ENCODE measurements at regions not wholly inside any gene's neighbourhood (a gene's known extent, or its start where the extent isn't known, plus 50 kb on each side); places are given as distances from the start of the nearest gene placed in this dataset.

DNA sequence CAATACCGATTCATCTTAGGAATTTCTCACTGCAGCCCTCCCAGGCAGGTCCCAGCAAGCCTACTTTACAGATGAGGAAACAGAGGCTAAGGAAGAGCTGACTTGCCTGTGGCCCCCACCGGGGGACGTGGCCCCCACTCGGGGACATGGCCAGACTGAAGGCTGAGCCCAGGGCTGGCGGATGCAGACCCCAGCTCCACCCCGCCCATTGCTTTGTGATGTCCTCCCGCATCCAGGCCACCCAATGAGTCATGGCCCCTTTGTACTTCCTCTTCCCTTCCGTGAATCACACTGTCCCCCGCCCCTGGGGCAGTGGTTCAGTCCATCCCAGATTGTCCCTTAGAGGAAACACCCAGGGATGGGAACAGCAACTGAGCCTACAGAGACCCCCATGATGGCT, 116.0 kb upstream of the ANO1 start:
- Histone ChIP-seq H3K27ac (ENCODE audit: extremely low read length, insufficient read depth, low read length) (no peak overlapping the region), H3K4me1 (ENCODE audit: insufficient read depth, low read length) (no peaks in the 10 kb centered on the region), H3K4me3 (replicated peaks in 1 of 3; ENCODE audit: insufficient read depth in 1 of 3, low read depth in 2 of 3, low read length in 3 of 3) (no peak overlapping the region), H3K9me3 (ENCODE audit: low read length) (no peaks in the 10 kb centered on the region), H3K36me3 (replicated peaks in 1 of 2; ENCODE audit: control insufficient read depth in 1 of 2, insufficient read depth in 2 of 2, low read length in 2 of 2) (no peaks in the 10 kb centered on the region), H4K20me1 (ENCODE audit: insufficient read depth, low read length) (no peaks in the 10 kb centered on the region), H3K4me2 (ENCODE audit: low read depth, low read length) (no peak overlapping the region), H3K9ac (ENCODE audit: insufficient read depth, low read depth, low read length) (no peak overlapping the region), H3K79me2 (ENCODE audit: insufficient read depth, low read length) (no peaks in the 10 kb centered on the region), H2AFZ (ENCODE audit: low read length) (no peak overlapping the region), H3K27me3 (ENCODE audit: control insufficient read depth in 1 of 2, insufficient read depth in 2 of 2, low read length in 2 of 2) (peaks cover 6 to 61% of the 10 kb centered on the region in 2 experiments; a peak in 4 of 5 replicates)
- ATAC-seq (no peak), FAIRE-seq (no peak), DNase-seq (ENCODE audit: low spot score) (no peak)
- ChIA-PET CTCF (ENCODE audit: low intra/inter-chr PET ratio, low total read pairs) (no interaction called here), POLR2A (no interaction called here)
- intact Hi-C loops (cut with micrococcal nuclease; ENCODE audit: unreplicated experiment) = no loop called here
- TF ChIP-seq JUN (CRISPR knock-in tag; IDR thresholded peaks at IDR 0.05) (no peak; the same call in 1 of the 2 replicates), BHLHE40 (IDR thresholded peaks at IDR 0.05; ENCODE audit: low read length) (0 out of 2 replicates have a peak, but pooled peaks have one; percentile 43), TEAD3 (CRISPR knock-in tag; optimal IDR thresholded peaks at IDR 0.05; ENCODE audit: borderline replicate concordance) (no peak), SNRNP70 (IDR thresholded peaks at IDR 0.05; ENCODE audit: low read depth, low read length) (no peak), ZNF451 (CRISPR knock-in tag; IDR thresholded peaks at IDR 0.05) (no peak), RARA (CRISPR knock-in tag; IDR thresholded peaks at IDR 0.05) (no peak), GABPA (IDR thresholded peaks at IDR 0.05; ENCODE audit: low read depth, low read length) (no peak), GABPA (CRISPR knock-in tag; IDR thresholded peaks at IDR 0.05; ENCODE audit: low read depth) (0 out of 2 replicates have a peak, but pooled peaks have one; percentile 41), FOSL2 (CRISPR knock-in tag; IDR thresholded peaks at IDR 0.05) (peak; percentile 65), GFI1 (CRISPR knock-in tag; IDR thresholded peaks at IDR 0.05; ENCODE audit: borderline replicate concordance) (no peak)
- TF ChIP-seq, protein P1, sequence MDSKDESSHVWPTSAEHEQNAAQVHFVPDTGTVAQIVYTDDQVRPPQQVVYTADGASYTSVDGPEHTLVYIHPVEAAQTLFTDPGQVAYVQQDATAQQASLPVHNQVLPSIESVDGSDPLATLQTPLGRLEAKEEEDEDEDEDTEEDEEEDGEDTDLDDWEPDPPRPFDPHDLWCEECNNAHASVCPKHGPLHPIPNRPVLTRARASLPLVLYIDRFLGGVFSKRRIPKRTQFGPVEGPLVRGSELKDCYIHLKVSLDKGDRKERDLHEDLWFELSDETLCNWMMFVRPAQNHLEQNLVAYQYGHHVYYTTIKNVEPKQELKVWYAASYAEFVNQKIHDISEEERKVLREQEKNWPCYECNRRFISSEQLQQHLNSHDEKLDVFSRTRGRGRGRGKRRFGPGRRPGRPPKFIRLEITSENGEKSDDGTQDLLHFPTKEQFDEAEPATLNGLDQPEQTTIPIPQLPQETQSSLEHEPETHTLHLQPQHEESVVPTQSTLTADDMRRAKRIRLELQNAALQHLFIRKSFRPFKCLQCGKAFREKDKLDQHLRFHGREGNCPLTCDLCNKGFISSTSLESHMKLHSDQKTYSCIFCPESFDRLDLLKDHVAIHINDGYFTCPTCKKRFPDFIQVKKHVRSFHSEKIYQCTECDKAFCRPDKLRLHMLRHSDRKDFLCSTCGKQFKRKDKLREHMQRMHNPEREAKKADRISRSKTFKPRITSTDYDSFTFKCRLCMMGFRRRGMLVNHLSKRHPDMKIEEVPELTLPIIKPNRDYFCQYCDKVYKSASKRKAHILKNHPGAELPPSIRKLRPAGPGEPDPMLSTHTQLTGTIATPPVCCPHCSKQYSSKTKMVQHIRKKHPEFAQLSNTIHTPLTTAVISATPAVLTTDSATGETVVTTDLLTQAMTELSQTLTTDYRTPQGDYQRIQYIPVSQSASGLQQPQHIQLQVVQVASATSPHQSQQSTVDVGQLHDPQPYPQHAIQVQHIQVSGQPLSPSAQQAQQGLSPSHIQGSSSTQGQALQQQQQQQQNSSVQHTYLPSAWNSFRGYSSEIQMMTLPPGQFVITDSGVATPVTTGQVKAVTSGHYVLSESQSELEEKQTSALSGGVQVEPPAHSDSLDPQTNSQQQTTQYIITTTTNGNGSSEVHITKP (CRISPR knock-in tag; IDR thresholded peaks at IDR 0.05; ENCODE audit: low read depth) = peak; percentile 97
- TF ChIP-seq, protein P2, sequence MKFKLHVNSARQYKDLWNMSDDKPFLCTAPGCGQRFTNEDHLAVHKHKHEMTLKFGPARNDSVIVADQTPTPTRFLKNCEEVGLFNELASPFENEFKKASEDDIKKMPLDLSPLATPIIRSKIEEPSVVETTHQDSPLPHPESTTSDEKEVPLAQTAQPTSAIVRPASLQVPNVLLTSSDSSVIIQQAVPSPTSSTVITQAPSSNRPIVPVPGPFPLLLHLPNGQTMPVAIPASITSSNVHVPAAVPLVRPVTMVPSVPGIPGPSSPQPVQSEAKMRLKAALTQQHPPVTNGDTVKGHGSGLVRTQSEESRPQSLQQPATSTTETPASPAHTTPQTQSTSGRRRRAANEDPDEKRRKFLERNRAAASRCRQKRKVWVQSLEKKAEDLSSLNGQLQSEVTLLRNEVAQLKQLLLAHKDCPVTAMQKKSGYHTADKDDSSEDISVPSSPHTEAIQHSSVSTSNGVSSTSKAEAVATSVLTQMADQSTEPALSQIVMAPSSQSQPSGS (CRISPR knock-in tag; IDR thresholded peaks at IDR 0.05) = no peak
- TF ChIP-seq, protein P3, sequence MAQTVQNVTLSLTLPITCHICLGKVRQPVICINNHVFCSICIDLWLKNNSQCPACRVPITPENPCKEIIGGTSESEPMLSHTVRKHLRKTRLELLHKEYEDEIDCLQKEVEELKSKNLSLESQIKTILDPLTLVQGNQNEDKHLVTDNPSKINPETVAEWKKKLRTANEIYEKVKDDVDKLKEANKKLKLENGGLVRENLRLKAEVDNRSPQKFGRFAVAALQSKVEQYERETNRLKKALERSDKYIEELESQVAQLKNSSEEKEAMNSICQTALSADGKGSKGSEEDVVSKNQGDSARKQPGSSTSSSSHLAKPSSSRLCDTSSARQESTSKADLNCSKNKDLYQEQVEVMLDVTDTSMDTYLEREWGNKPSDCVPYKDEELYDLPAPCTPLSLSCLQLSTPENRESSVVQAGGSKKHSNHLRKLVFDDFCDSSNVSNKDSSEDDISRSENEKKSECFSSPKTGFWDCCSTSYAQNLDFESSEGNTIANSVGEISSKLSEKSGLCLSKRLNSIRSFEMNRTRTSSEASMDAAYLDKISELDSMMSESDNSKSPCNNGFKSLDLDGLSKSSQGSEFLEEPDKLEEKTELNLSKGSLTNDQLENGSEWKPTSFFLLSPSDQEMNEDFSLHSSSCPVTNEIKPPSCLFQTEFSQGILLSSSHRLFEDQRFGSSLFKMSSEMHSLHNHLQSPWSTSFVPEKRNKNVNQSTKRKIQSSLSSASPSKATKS (CRISPR knock-in tag; IDR thresholded peaks at IDR 0.05) = no peak
- WGBS (ENCODE audit: low lambda C conversion rate) = 27% methylated on average over 3 of the region's 9 CpGs
- BruUV-seq (replicated peaks) = no TSS peak
- in situ Hi-C loops (cut with HindIII; ENCODE audit: extremely low pct_ligation_motif_present, low pct_unique_long_range_greater_than_20kb) = no loop called here

Measured in HepG2 (cell line).